ENCODE measurements at regions not wholly inside any gene's neighbourhood (a gene's known extent, or its start where the extent isn't known, plus 50 kb on each side); places are given as distances from the start of the nearest gene placed in this dataset.

GRCh38 chr2:120785228-120785966, 49.7 kb downstream of the GLI2 start:
- no peak for DNase-seq
- Mint-ChIP-seq H3K4me3 (no peak overlapping the region), H3K27me3 (no peaks in the 10 kb centered on the region), H3K4me1 (peaks cover 8% of the 10 kb centered on the region), H3K27ac (no peak overlapping the region), H3K36me3 (ENCODE audit: low read depth) (no peaks in the 10 kb centered on the region), H3K9me3 (no peaks in the 10 kb centered on the region)
- ChIA-PET CTCF (no interaction called here), POLR2A (no interaction called here)

- Mint-ChIP-seq H3K36me3 (ENCODE audit: low read depth) (no peaks in the 10 kb centered on the region), H3K27me3 (no peaks in the 10 kb centered on the region), H3K4me1 (peaks cover 8% of the 10 kb centered on the region), H3K27ac (no peak overlapping the region), H3K9me3 (no peaks in the 10 kb centered on the region), H3K4me3 (no peak overlapping the region)
- DNase-seq, result no peak
- CTCF ChIA-PET, result no interaction called here
- POLR2A ChIA-PET, result no interaction called here
These were observed 50.6 kb downstream of the GLI2 start for GRCh38 chr2:120786038-120786960.

- DNase-seq, result no peak
- H3K36me3 Mint-ChIP-seq (ENCODE audit: low read depth), result no peaks in the 10 kb centered on the region
- POLR2A ChIA-PET, result no interaction called here
These were observed 51.6 kb downstream of the GLI2 start for GRCh38 chr2:120787111-120787821.

GRCh38 chr2:120787822-120788700, 52.4 kb downstream of the GLI2 start:
- H3K27ac Mint-ChIP-seq, result no peak overlapping the region
- ChIA-PET POLR2A (interaction anchor here (0.5 kb wide), 1 partner anchor 80 kb away, joined by 3 read pairs; no protein-coding TSS in a partner anchor), CTCF (no interaction called here)
- DNase-seq, result no peak
- H3K9me3 Mint-ChIP-seq, result no peaks in the 10 kb centered on the region
- H3K27me3 Mint-ChIP-seq, result no peaks in the 10 kb centered on the region
- no peaks in the 10 kb centered on the region for H3K36me3 Mint-ChIP-seq (ENCODE audit: low read depth)
- no peak overlapping the region for H3K4me3 Mint-ChIP-seq
- H3K4me1 Mint-ChIP-seq, result peaks cover 7% of the 10 kb centered on the region

More at GRCh38 chr2:120787111-120787821, 51.6 kb downstream of the GLI2 start:
- peaks cover 8% of the 10 kb centered on the region for H3K4me1 Mint-ChIP-seq
- no peaks in the 10 kb centered on the region for H3K27me3 Mint-ChIP-seq
- H3K9me3 Mint-ChIP-seq, result no peaks in the 10 kb centered on the region
- H3K27ac Mint-ChIP-seq, result no peak overlapping the region
- CTCF ChIA-PET, result no interaction called here
- H3K4me3 Mint-ChIP-seq, result no peak overlapping the region

GRCh38 chr2:120791243-120791961, 55.7 kb downstream of the GLI2 start:
- Mint-ChIP-seq H3K36me3 (ENCODE audit: low read depth) (no peaks in the 10 kb centered on the region), H3K9me3 (no peaks in the 10 kb centered on the region), H3K4me3 (no peak overlapping the region), H3K27me3 (no peaks in the 10 kb centered on the region), H3K27ac (no peak overlapping the region), H3K4me1 (no peaks in the 10 kb centered on the region)
- CTCF ChIA-PET, result no interaction called here
- POLR2A ChIA-PET, result no interaction called here
- DNase-seq, result no peak

GRCh38 chr2:120791962-120792297, 56.3 kb downstream of the GLI2 start:
- no peaks in the 10 kb centered on the region for H3K27me3 Mint-ChIP-seq
- H3K36me3 Mint-ChIP-seq (ENCODE audit: low read depth), result no peaks in the 10 kb centered on the region
- no peak for DNase-seq
- ChIA-PET CTCF (no interaction called here), POLR2A (no interaction called here)
- no peaks in the 10 kb centered on the region for H3K4me1 Mint-ChIP-seq
- no peaks in the 10 kb centered on the region for H3K9me3 Mint-ChIP-seq
- H3K27ac Mint-ChIP-seq, result no peak overlapping the region
- no peak overlapping the region for H3K4me3 Mint-ChIP-seq

GRCh38 chr2:120793682-120794403, 58.2 kb downstream of the GLI2 start:
- H3K27ac Mint-ChIP-seq, result no peak overlapping the region
- no peaks in the 10 kb centered on the region for H3K9me3 Mint-ChIP-seq
- H3K4me1 Mint-ChIP-seq, result no peaks in the 10 kb centered on the region
- ChIA-PET POLR2A (no interaction called here), CTCF (no interaction called here)
- H3K4me3 Mint-ChIP-seq, result no peak overlapping the region
- no peaks in the 10 kb centered on the region for H3K36me3 Mint-ChIP-seq (ENCODE audit: low read depth)
- no peaks in the 10 kb centered on the region for H3K27me3 Mint-ChIP-seq
- no peak for DNase-seq

- H3K4me3 Mint-ChIP-seq, result no peak overlapping the region
These were observed 59.0 kb downstream of the GLI2 start for GRCh38 chr2:120794716-120795115.

GRCh38 chr2:120796094-120796493, 60.4 kb downstream of the GLI2 start:
- DNase-seq, result no peak
- ChIA-PET CTCF (no interaction called here), POLR2A (no interaction called here)
- H3K27me3 Mint-ChIP-seq, result no peaks in the 10 kb centered on the region
- no peaks in the 10 kb centered on the region for H3K9me3 Mint-ChIP-seq
- H3K27ac Mint-ChIP-seq, result no peak overlapping the region
- no peak overlapping the region for H3K4me3 Mint-ChIP-seq
- H3K36me3 Mint-ChIP-seq (ENCODE audit: low read depth), result no peaks in the 10 kb centered on the region
- H3K4me1 Mint-ChIP-seq, result no peaks in the 10 kb centered on the region

More at GRCh38 chr2:120794716-120795115, 59.0 kb downstream of the GLI2 start:
- H3K4me1 Mint-ChIP-seq, result no peaks in the 10 kb centered on the region
- no peak for DNase-seq
- ChIA-PET CTCF (no interaction called here), POLR2A (no interaction called here)
- H3K9me3 Mint-ChIP-seq, result no peaks in the 10 kb centered on the region
- H3K27ac Mint-ChIP-seq, result no peak overlapping the region
- H3K27me3 Mint-ChIP-seq, result no peaks in the 10 kb centered on the region
- H3K36me3 Mint-ChIP-seq (ENCODE audit: low read depth), result no peaks in the 10 kb centered on the region

GRCh38 chr2:120797421-120798221, 62.0 kb downstream of the GLI2 start:
- ChIA-PET CTCF (no interaction called here), POLR2A (no interaction called here)
- no peaks in the 10 kb centered on the region for H3K36me3 Mint-ChIP-seq (ENCODE audit: low read depth)
- no peak for DNase-seq
- no peak overlapping the region for H3K4me3 Mint-ChIP-seq
- H3K27me3 Mint-ChIP-seq, result no peaks in the 10 kb centered on the region
- H3K9me3 Mint-ChIP-seq, result no peaks in the 10 kb centered on the region
- H3K27ac Mint-ChIP-seq, result no peak overlapping the region
- no peaks in the 10 kb centered on the region for H3K4me1 Mint-ChIP-seq

GRCh38 chr2:120798567-120799247, 63.0 kb downstream of the GLI2 start:
- H3K9me3 Mint-ChIP-seq, result no peaks in the 10 kb centered on the region
- H3K36me3 Mint-ChIP-seq (ENCODE audit: low read depth), result no peaks in the 10 kb centered on the region
- H3K27me3 Mint-ChIP-seq, result no peaks in the 10 kb centered on the region
- H3K27ac Mint-ChIP-seq, result no peak overlapping the region
- POLR2A ChIA-PET, result no interaction called here
- CTCF ChIA-PET, result no interaction called here
- DNase-seq, result no peak
- H3K4me3 Mint-ChIP-seq, result no peak overlapping the region
- no peaks in the 10 kb centered on the region for H3K4me1 Mint-ChIP-seq

Measured in activated CD4-positive, alpha-beta T cell treated with anti-CD3 and anti-CD28 coated beads, Interleukin-2, amount 10 ng/mL, durations not matched to agents 7 days and 5 days (primary cell).